Natural killer cell (primary cell): ENCODE measurements at regions not wholly inside any gene's neighbourhood (a gene's known extent, or its start where the extent isn't known, plus 50 kb on each side); places are given as distances from the start of the nearest gene placed in this dataset.

Source experiments
- ATAC-seq, 3 donors: fragments of 150-1000 bp in 2 of 3; fragments of 200-7000 bp in 1 of 3; cut with Tn5 transposase; 1 replicate in 1 of 3; 2 replicates in 2 of 3; pipeline ENCODE4 v1.10.0; 2021; ENCODE audit warnings: mild to moderate bottlenecking in 2 of 3, moderate library complexity in 2 of 3
- DNase-seq, 2 donors: peaks; one replicate each; pipeline versions ENCODE4 v3.0.0 to v3.0.0-alpha.2; 2013 to 2021; ENCODE audit warnings: mixed read lengths in 1 of 2
- H3K27ac ChIP-seq: one replicate; pipeline ENCODE4 v1.5.1; 2013; ENCODE audit warnings: mild to moderate bottlenecking, low read length
- H3K27me3 ChIP-seq: one replicate; pipeline ENCODE4 v1.6.1; 2013; ENCODE audit warnings: low read length; ENCODE audit not compliant: control insufficient read depth, insufficient read depth
- H3K36me3 ChIP-seq: one replicate; pipeline ENCODE4 v1.6.1; 2013; ENCODE audit warnings: low read length; ENCODE audit not compliant: control insufficient read depth, insufficient read depth
- H3K4me1 ChIP-seq: one replicate; pipeline ENCODE4 v1.6.1; 2013; ENCODE audit warnings: low read length; ENCODE audit not compliant: control insufficient read depth, insufficient read depth
- H3K4me3 ChIP-seq: one replicate; pipeline ENCODE4 v1.5.1; 2013; ENCODE audit warnings: low read length
- H3K9me3 ChIP-seq: one replicate; pipeline ENCODE4 v1.6.1; 2013; ENCODE audit warnings: low read length; ENCODE audit not compliant: control insufficient read depth, insufficient read depth
- H3K27ac Mint-ChIP-seq, 2 donors: one replicate each; pipeline ENCODE4 v1.8.0; 2022; ENCODE audit warnings: mild to moderate bottlenecking in 2 of 2, mixed read lengths in 2 of 2, moderate library complexity in 1 of 2
- H3K27me3 Mint-ChIP-seq, 2 donors: one replicate each; pipeline ENCODE4 v1.8.0; 2022; ENCODE audit warnings: low read depth in 2 of 2, mixed read lengths in 2 of 2
- H3K36me3 Mint-ChIP-seq: one replicate; pipeline ENCODE4 v1.8.0; 2022; ENCODE audit warnings: mixed read lengths
- H3K4me1 Mint-ChIP-seq, 2 donors: one replicate each; pipeline ENCODE4 v1.8.0; 2022; ENCODE audit warnings: mixed read lengths in 2 of 2
- H3K4me3 Mint-ChIP-seq: one replicate; pipeline ENCODE4 v1.8.0; 2022; ENCODE audit warnings: mild to moderate bottlenecking, moderate library complexity, mixed read lengths
- H3K9me3 Mint-ChIP-seq, 2 donors: one replicate each; pipeline ENCODE4 v1.8.0; 2022; ENCODE audit warnings: mixed read lengths in 2 of 2
- CTCF ChIP-seq: fragments of 200-600 bp; IDR thresholded peaks from one replicate; pipeline ENCODE4 v1.8.0; 2022; ENCODE audit warnings: antibody characterized with exemption
- WGBS: methylation state at CpG from one replicate; pipeline ENCODE4 v1.1.7; 2013; ENCODE audit warnings: missing lambda C conversion rate; ENCODE audit not compliant: insufficient coverage; 5-methylcytosine and 5-hydroxymethylcytosine counted together
- intact Hi-C: fragments of 100-400 bp; cut with micrococcal nuclease; formaldehyde crosslinking; loops from one replicate; pipeline ENCODE4 v1.14.2; 2022

- Mint-ChIP-seq H3K4me1 (no peaks in the 10 kb centered on the region), H3K4me3 (no peak overlapping the region), H3K9me3 (no peaks in the 10 kb centered on the region), H3K27me3 (peaks cover 0 to under 1% of the 10 kb centered on the region in 2 donors), H3K36me3 (no peaks in the 10 kb centered on the region), H3K27ac (no peak overlapping the region)
- WGBS, result 77% methylated on average over 3 of the region's 3 CpGs
- no peaks in the 10 kb centered on the region for H3K4me1 ChIP-seq
- H3K4me3 ChIP-seq, result no peak overlapping the region
- no peak overlapping the region for H3K27ac ChIP-seq
- DNase-seq (no peak), ATAC-seq (no peak)
- no peaks in the 10 kb centered on the region for H3K27me3 ChIP-seq
- TF ChIP-seq CTCF, result no peak
- no peaks in the 10 kb centered on the region for H3K36me3 ChIP-seq
- intact Hi-C loops, result no loop called here
- no peaks in the 10 kb centered on the region for H3K9me3 ChIP-seq
Measured at GRCh38 chr9:3733039-3733408, 207.2 kb upstream of the RFX3 start.

GRCh38 chr9:3732077-3733038, 206.6 kb upstream of the RFX3 start:
- intact Hi-C loops, result no loop called here
- H3K36me3 ChIP-seq, result no peaks in the 10 kb centered on the region
- H3K36me3 Mint-ChIP-seq, result no peaks in the 10 kb centered on the region
- H3K9me3 ChIP-seq, result no peaks in the 10 kb centered on the region
- no peaks in the 10 kb centered on the region for H3K27me3 ChIP-seq
- H3K4me3 Mint-ChIP-seq, result no peak overlapping the region
- 57% methylated on average over 7 of the region's 7 CpGs for WGBS
- peak; percentile 55 for TF ChIP-seq CTCF
- no peaks in the 10 kb centered on the region for H3K4me1 ChIP-seq
- peaks cover 0 to 3% of the 10 kb centered on the region in 2 donors for H3K27me3 Mint-ChIP-seq
- ATAC-seq (peak; percentile 69 to 84 (median 75)), DNase-seq (peak in 1 of 2 donors; percentile 68)
- H3K27ac Mint-ChIP-seq, result no peak overlapping the region
- no peaks in the 10 kb centered on the region for H3K9me3 Mint-ChIP-seq
- H3K4me1 Mint-ChIP-seq, result no peaks in the 10 kb centered on the region
- H3K27ac ChIP-seq, result no peak overlapping the region
- H3K4me3 ChIP-seq, result no peak overlapping the region

- Mint-ChIP-seq H3K9me3 (no peaks in the 10 kb centered on the region), H3K4me3 (no peak overlapping the region), H3K27ac (no peak overlapping the region), H3K4me1 (no peaks in the 10 kb centered on the region), H3K36me3 (no peaks in the 10 kb centered on the region), H3K27me3 (peaks cover 0 to 3% of the 10 kb centered on the region in 2 donors)
- H3K27ac ChIP-seq, result no peak overlapping the region
- H3K4me3 ChIP-seq, result no peak overlapping the region
- WGBS, result 50% methylated on average over 1 of the region's 2 CpGs
- no peaks in the 10 kb centered on the region for H3K36me3 ChIP-seq
- H3K27me3 ChIP-seq, result no peaks in the 10 kb centered on the region
- TF ChIP-seq CTCF, result no peak
- H3K9me3 ChIP-seq, result no peaks in the 10 kb centered on the region
- DNase-seq (no peak), ATAC-seq (no peak)
- intact Hi-C loops, result no loop called here
- H3K4me1 ChIP-seq, result no peaks in the 10 kb centered on the region
Measured at GRCh38 chr9:3730511-3730922, 204.7 kb upstream of the RFX3 start.

GRCh38 chr9:3721096-3721495, 195.3 kb upstream of the RFX3 start:
- no peaks in the 10 kb centered on the region for H3K36me3 ChIP-seq
- DNase-seq (no peak), ATAC-seq (no peak)
- Mint-ChIP-seq H3K36me3 (no peaks in the 10 kb centered on the region), H3K4me3 (no peak overlapping the region), H3K4me1 (no peaks in the 10 kb centered on the region), H3K9me3 (no peaks in the 10 kb centered on the region), H3K27me3 (peaks cover 11 to 28% of the 10 kb centered on the region in 2 donors), H3K27ac (no peak overlapping the region)
- H3K4me3 ChIP-seq, result no peak overlapping the region
- no peak for TF ChIP-seq CTCF
- intact Hi-C loops, result no loop called here
- no peaks in the 10 kb centered on the region for H3K4me1 ChIP-seq
- no peaks in the 10 kb centered on the region for H3K9me3 ChIP-seq
- H3K27ac ChIP-seq, result no peak overlapping the region
- no peaks in the 10 kb centered on the region for H3K27me3 ChIP-seq
